SK-N-SH (cell line): ENCODE measurements at regions not wholly inside any gene's neighbourhood (a gene's known extent, or its start where the extent isn't known, plus 50 kb on each side); places are given as distances from the start of the nearest gene placed in this dataset.
A peak's percentile ranks its signal among the peaks of the same experiment; 100 is the strongest.

Experiments used
- CTCF ChIA-PET: fragments of 300-600, 350-600 bp; formaldehyde crosslinking; extraction: SDS; loops from one replicate; lab custom pipeline; 2021; lab: Yijun Ruan, JAX
- POLR2A ChIA-PET: fragments of 350-600 bp; sonication (Branson Sonifier 250); formaldehyde crosslinking; extraction: SDS; loops from one replicate; lab custom pipeline; 2020; ENCODE audit warnings: antibody characterized with exemption, inconsistent platforms; lab: Yijun Ruan, JAX
- DNase-seq: peaks from one replicate; pipeline ENCODE4 v3.0.0; 2012
- H2AFZ ChIP-seq: fragments of 200-600 bp; sonication (generic); 2 replicates; pipeline ENCODE4 v1.8.1; 2016; ENCODE audit warnings: antibody characterized with exemption, mild to moderate bottlenecking, low read depth
- H3F3A ChIP-seq: fragments of 200-600 bp; sonication (generic); replicated peaks from 2 replicates; pipeline ENCODE3; 2016; ENCODE audit warnings: antibody characterized with exemption, mild to moderate bottlenecking; ENCODE audit not compliant: insufficient read depth
- H3K27ac ChIP-seq, 2 experiments: fragments of 200-500 bp in 1 of 2; fragments of 200-600 bp in 1 of 2; sonication (Bioruptor generic) in 1 of 2; sonication (generic), shearing (Covaris generic) in 1 of 2; 2 replicates each; pipeline versions ENCODE4 v1.5.1 to v1.6.1; 2014 to 2016; ENCODE audit warnings: low read depth in 2 of 2, inconsistent platforms in 1 of 2, low read length in 1 of 2, mild to moderate bottlenecking in 1 of 2, mixed read lengths in 1 of 2
- H3K27me3 ChIP-seq: fragments of 200-600 bp; sonication (generic), shearing (Covaris generic); 2 replicates; pipeline ENCODE4 v1.6.1; 2016; ENCODE audit warnings: mixed run types; ENCODE audit not compliant: insufficient read depth
- H3K36me3 ChIP-seq, 2 experiments: fragments of 200-500 bp in 1 of 2; fragments of 200-600 bp in 1 of 2; sonication (Bioruptor generic) in 1 of 2; sonication (generic) in 1 of 2; replicated peaks in 1 of 2; 2 replicates each; pipeline versions ENCODE3 to v1.5.1; 2014 to 2016; ENCODE audit warnings: low read length in 1 of 2, mild to moderate bottlenecking in 1 of 2; ENCODE audit not compliant: insufficient read depth in 2 of 2, control insufficient read depth in 1 of 2
- H3K4me1 ChIP-seq, 2 experiments: fragments of 200-500 bp in 1 of 2; fragments of 200-600 bp in 1 of 2; sonication (Bioruptor generic) in 1 of 2; sonication (generic), shearing (Covaris generic) in 1 of 2; 2 replicates each; pipeline versions ENCODE4 v1.5.1 to v1.6.1; 2014 to 2016; ENCODE audit warnings: low read depth in 1 of 2, low read length in 1 of 2, mixed run types in 1 of 2; ENCODE audit not compliant: insufficient read depth in 2 of 2, control insufficient read depth in 1 of 2
- H3K4me2 ChIP-seq: fragments of 200-600 bp; sonication (generic), shearing (Covaris generic); 2 replicates; pipeline ENCODE4 v1.6.1; 2017; ENCODE audit warnings: mixed run types
- H3K4me3 ChIP-seq, 2 experiments: fragments of 200-500 bp in 1 of 2; fragments of 200-600 bp in 1 of 2; sonication (Bioruptor generic) in 1 of 2; sonication (generic), shearing (Covaris generic) in 1 of 2; 2 replicates each; pipeline versions ENCODE4 v1.5.1 to v1.8.1; 2014 to 2016; ENCODE audit warnings: low read depth in 2 of 2, inconsistent platforms in 1 of 2, low read length in 1 of 2, mild to moderate bottlenecking in 1 of 2, mixed read lengths in 1 of 2, moderate library complexity in 1 of 2
- H3K79me2 ChIP-seq: fragments of 200-600 bp; sonication (generic); 2 replicates; pipeline ENCODE4 v1.8.1; 2017; ENCODE audit warnings: mild to moderate bottlenecking; ENCODE audit not compliant: insufficient read depth
- H3K9ac ChIP-seq: fragments of 200-600 bp; sonication (generic); 2 replicates; pipeline ENCODE4 v1.6.1; 2017; ENCODE audit warnings: mixed run types
- H3K9me2 ChIP-seq: fragments of 200-600 bp; sonication (generic); 2 replicates; pipeline ENCODE4 v1.6.1; 2017; ENCODE audit warnings: mixed run types
- H3K9me3 ChIP-seq: fragments of 200-600 bp; sonication (generic); 2 replicates; pipeline ENCODE4 v1.6.1; 2017; ENCODE audit warnings: mixed run types, mild to moderate bottlenecking, moderate library complexity
- H4K20me1 ChIP-seq: fragments of 200-600 bp; sonication (generic); 2 replicates; pipeline ENCODE4 v1.6.1; 2017; ENCODE audit warnings: mild to moderate bottlenecking, mixed run types; ENCODE audit not compliant: insufficient read depth
- EP300 ChIP-seq, 2 experiments: IDR thresholded peaks; 2 replicates each; pipeline versions ENCODE4 v1.4.0 to v1.6.1; 2012; ENCODE audit warnings: borderline replicate concordance in 1 of 2, low read depth in 1 of 2, low read length in 1 of 2
- FOSL2 ChIP-seq: IDR thresholded peaks from 2 replicates; pipeline ENCODE4 v1.4.0; 2012; ENCODE audit warnings: low read depth, mild to moderate bottlenecking, moderate library complexity, borderline replicate concordance
- GABPA ChIP-seq: IDR thresholded peaks from 2 replicates; pipeline ENCODE4 v1.4.0; 2012; ENCODE audit warnings: low read depth, mild to moderate bottlenecking
- GATA2 ChIP-seq: sonication (generic); formaldehyde crosslinking; IDR thresholded peaks from 2 replicates; pipeline ENCODE4 v1.5.0; 2020; ENCODE audit warnings: mild to moderate bottlenecking, missing genetic modification reagents
- JUND ChIP-seq: IDR thresholded peaks from 2 replicates; pipeline ENCODE4 v1.4.0; 2012
- MEF2A ChIP-seq: IDR thresholded peaks from 2 replicates; pipeline ENCODE4 v1.4.0; 2012; ENCODE audit warnings: low read depth, borderline replicate concordance
- NFIC ChIP-seq: IDR thresholded peaks from 2 replicates; pipeline ENCODE4 v1.4.0; 2012; ENCODE audit warnings: borderline replicate concordance
- POLR2AphosphoS5 ChIP-seq: IDR thresholded peaks from 2 replicates; pipeline ENCODE4 v1.6.1; 2012; ENCODE audit warnings: low read depth, low read length
- RAD21 ChIP-seq: IDR thresholded peaks from 2 replicates; pipeline ENCODE4 v1.6.1; 2012; ENCODE audit warnings: mild to moderate bottlenecking, low read length
- RXRA ChIP-seq: IDR thresholded peaks from 2 replicates; pipeline ENCODE4 v1.4.0; 2012; ENCODE audit warnings: low read depth, mild to moderate bottlenecking, borderline replicate concordance
- SIN3A ChIP-seq: IDR thresholded peaks from 2 replicates; pipeline ENCODE4 v1.6.1; 2012; ENCODE audit warnings: low read depth, mild to moderate bottlenecking, low read length, moderate library complexity, borderline replicate concordance
- TAF1 ChIP-seq: IDR thresholded peaks from 2 replicates; pipeline ENCODE4 v1.6.1; 2012; ENCODE audit warnings: low read depth, mild to moderate bottlenecking, low read length, moderate library complexity, borderline replicate concordance
- TCF12 ChIP-seq: IDR thresholded peaks from 2 replicates; pipeline ENCODE4 v1.4.0; 2012
- TEAD4 ChIP-seq: IDR thresholded peaks from 2 replicates; pipeline ENCODE4 v1.4.0; 2012; ENCODE audit warnings: mild to moderate bottlenecking, borderline replicate concordance; ENCODE audit not compliant: insufficient read depth
- YY1 ChIP-seq: IDR thresholded peaks from 2 replicates; pipeline ENCODE4 v1.4.0; 2012; ENCODE audit warnings: low read depth, mild to moderate bottlenecking
- WGBS: methylation state at CpG from one replicate; pipeline ENCODE4 v1.1.6; 2017; ENCODE audit warnings: low lambda C conversion rate; 5-methylcytosine and 5-hydroxymethylcytosine counted together
- TF ChIP-seq, protein P1 (sequence below): fragments of 200-600 bp; sonication (generic); IDR thresholded peaks from 2 replicates; pipeline ENCODE4 v1.6.1; 2017; ENCODE audit warnings: antibody characterized with exemption, mild to moderate bottlenecking, moderate library complexity
- TF ChIP-seq, protein P2 (sequence below): fragments of 150-350 bp; IDR thresholded peaks from 2 replicates; pipeline ENCODE4 v1.6.1; 2017; ENCODE audit warnings: antibody characterized with exemption, low read length, low read depth, borderline replicate concordance
- TF ChIP-seq, protein P3 (sequence below): IDR thresholded peaks from 2 replicates; pipeline ENCODE4 v1.4.0; 2012; ENCODE audit warnings: low read depth, borderline replicate concordance
- TF ChIP-seq, protein P4 (sequence below): IDR thresholded peaks from 2 replicates; pipeline ENCODE4; 2012
- TF ChIP-seq, protein P5 (sequence below): IDR thresholded peaks from 2 replicates; pipeline ENCODE4 v1.4.0; 2012; ENCODE audit warnings: low read depth

DNA sequence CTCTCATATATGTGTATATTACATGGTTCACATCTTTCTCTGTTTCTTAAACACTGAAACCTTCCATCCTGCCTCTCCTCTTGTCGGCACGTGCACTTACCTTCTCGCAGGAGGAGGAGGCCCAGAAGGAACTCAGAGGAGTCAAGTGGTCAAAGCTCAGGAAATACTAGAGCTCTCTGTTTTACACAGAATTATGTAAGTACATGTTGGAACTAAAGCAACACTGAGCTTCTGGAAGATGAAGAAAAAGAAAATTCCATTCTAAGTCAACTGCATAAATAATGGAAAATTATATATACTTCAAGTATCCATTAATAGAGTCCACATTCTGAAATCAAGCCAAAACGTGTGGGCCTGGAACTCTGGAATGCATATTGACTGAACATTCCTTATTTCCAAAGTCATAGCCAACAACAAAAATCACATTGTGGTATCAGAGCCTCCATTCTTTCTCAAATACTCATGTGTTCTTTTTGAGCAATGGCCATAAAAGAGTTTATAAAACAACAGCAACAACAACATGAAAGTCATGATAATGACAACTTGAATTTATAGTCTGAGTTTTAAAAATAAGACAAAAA is 121.5 kb upstream of the RAI14 start:
- 41% methylated on average over 4 of the region's 4 CpGs for WGBS
- H4K20me1 ChIP-seq: no peaks in the 10 kb centered on the region
- TF ChIP-seq, protein P1, sequence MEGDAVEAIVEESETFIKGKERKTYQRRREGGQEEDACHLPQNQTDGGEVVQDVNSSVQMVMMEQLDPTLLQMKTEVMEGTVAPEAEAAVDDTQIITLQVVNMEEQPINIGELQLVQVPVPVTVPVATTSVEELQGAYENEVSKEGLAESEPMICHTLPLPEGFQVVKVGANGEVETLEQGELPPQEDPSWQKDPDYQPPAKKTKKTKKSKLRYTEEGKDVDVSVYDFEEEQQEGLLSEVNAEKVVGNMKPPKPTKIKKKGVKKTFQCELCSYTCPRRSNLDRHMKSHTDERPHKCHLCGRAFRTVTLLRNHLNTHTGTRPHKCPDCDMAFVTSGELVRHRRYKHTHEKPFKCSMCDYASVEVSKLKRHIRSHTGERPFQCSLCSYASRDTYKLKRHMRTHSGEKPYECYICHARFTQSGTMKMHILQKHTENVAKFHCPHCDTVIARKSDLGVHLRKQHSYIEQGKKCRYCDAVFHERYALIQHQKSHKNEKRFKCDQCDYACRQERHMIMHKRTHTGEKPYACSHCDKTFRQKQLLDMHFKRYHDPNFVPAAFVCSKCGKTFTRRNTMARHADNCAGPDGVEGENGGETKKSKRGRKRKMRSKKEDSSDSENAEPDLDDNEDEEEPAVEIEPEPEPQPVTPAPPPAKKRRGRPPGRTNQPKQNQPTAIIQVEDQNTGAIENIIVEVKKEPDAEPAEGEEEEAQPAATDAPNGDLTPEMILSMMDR: no peak
- TF ChIP-seq YY1: 0 out of 2 replicates have a peak, but pooled peaks have one; percentile 6
- TF ChIP-seq TEAD4: peak; percentile 73
- TF ChIP-seq, protein P2, sequence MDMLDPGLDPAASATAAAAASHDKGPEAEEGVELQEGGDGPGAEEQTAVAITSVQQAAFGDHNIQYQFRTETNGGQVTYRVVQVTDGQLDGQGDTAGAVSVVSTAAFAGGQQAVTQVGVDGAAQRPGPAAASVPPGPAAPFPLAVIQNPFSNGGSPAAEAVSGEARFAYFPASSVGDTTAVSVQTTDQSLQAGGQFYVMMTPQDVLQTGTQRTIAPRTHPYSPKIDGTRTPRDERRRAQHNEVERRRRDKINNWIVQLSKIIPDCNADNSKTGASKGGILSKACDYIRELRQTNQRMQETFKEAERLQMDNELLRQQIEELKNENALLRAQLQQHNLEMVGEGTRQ: no peak
- peak in 1 of 2 experiments; percentile 85; a peak in 2 of 4 replicates for TF ChIP-seq EP300 (IDR thresholded peaks at IDR 0.05; ENCODE audit: borderline replicate concordance in 1 of 2, low read depth in 1 of 2, low read length in 1 of 2)
- peak; percentile 66 for TF ChIP-seq JUND
- TF ChIP-seq GABPA: no peak
- peak; percentile 79; the same call in 1 of the 2 replicates for TF ChIP-seq MEF2A
- TF ChIP-seq TAF1: no peak
- TF ChIP-seq FOSL2: peak; percentile 58; the same call in 1 of the 2 replicates
- TF ChIP-seq RXRA: peak; percentile 32; the same call in 1 of the 2 replicates
- peak; percentile 77 for TF ChIP-seq TCF12
- TF ChIP-seq SIN3A: no peak
- TF ChIP-seq POLR2AphosphoS5: no peak; the same call in 1 of the 2 replicates
- TF ChIP-seq, protein P3, sequence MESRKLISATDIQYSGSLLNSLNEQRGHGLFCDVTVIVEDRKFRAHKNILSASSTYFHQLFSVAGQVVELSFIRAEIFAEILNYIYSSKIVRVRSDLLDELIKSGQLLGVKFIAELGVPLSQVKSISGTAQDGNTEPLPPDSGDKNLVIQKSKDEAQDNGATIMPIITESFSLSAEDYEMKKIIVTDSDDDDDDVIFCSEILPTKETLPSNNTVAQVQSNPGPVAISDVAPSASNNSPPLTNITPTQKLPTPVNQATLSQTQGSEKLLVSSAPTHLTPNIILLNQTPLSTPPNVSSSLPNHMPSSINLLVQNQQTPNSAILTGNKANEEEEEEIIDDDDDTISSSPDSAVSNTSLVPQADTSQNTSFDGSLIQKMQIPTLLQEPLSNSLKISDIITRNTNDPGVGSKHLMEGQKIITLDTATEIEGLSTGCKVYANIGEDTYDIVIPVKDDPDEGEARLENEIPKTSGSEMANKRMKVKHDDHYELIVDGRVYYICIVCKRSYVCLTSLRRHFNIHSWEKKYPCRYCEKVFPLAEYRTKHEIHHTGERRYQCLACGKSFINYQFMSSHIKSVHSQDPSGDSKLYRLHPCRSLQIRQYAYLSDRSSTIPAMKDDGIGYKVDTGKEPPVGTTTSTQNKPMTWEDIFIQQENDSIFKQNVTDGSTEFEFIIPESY: no peak
- peak; percentile 91 for TF ChIP-seq NFIC
- TF ChIP-seq, protein P4, sequence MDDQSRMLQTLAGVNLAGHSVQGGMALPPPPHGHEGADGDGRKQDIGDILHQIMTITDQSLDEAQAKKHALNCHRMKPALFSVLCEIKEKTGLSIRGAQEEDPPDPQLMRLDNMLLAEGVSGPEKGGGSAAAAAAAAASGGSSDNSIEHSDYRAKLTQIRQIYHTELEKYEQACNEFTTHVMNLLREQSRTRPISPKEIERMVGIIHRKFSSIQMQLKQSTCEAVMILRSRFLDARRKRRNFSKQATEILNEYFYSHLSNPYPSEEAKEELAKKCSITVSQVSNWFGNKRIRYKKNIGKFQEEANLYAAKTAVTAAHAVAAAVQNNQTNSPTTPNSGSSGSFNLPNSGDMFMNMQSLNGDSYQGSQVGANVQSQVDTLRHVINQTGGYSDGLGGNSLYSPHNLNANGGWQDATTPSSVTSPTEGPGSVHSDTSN: peak; percentile 48; the same call in 1 of the 2 replicates
- TF ChIP-seq GATA2 (CRISPR knock-in tag): no peak
- TF ChIP-seq RAD21: no peak
- TF ChIP-seq, protein P5, sequence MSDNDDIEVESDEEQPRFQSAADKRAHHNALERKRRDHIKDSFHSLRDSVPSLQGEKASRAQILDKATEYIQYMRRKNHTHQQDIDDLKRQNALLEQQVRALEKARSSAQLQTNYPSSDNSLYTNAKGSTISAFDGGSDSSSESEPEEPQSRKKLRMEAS: peak; percentile 54; the same call in 1 of the 2 replicates
- H3K27me3 ChIP-seq: no peaks in the 10 kb centered on the region
- H3K4me1 ChIP-seq: peaks cover 3 to 29% of the 10 kb centered on the region in 2 experiments
- H3K9me2 ChIP-seq: no peaks in the 10 kb centered on the region
- H3K4me2 ChIP-seq: peak overlapping the region; percentile 55
- DNase-seq: no peak
- H3K79me2 ChIP-seq: no peaks in the 10 kb centered on the region
- peaks cover 41% of the 10 kb centered on the region for H3F3A ChIP-seq
- H2AFZ ChIP-seq: peak overlapping the region; percentile 66; the same call in 1 of the 2 replicates
- H3K9ac ChIP-seq: peak overlapping the region; percentile 63
- no peak overlapping the region for H3K4me3 ChIP-seq
- no peaks in the 10 kb centered on the region for H3K9me3 ChIP-seq
- peak overlapping the region; percentile 78 to 96 for H3K27ac ChIP-seq
- CTCF ChIA-PET: interaction anchor here (0.9 to 3.5 kb wide), 2 partner anchors 11 to 48 kb away, joined by 4 to 17 read pairs; no protein-coding TSS in a partner anchor
- POLR2A ChIA-PET: no interaction called here
- H3K36me3 ChIP-seq: no peaks in the 10 kb centered on the region
